ENCODE measurements at regions not wholly inside any gene's neighbourhood (a gene's known extent, or its start where the extent isn't known, plus 50 kb on each side); places are given as distances from the start of the nearest gene placed in this dataset.

- peak; percentile 59 for DNase-seq (ENCODE audit: low read depth)
Measured at GRCh38 chr4:38189445-38189844, 229.2 kb downstream of the PTTG2 start.

GRCh38 chr4:38190717-38191178 lies 230.6 kb downstream of the PTTG2 start:
- peak; percentile 53 for DNase-seq (ENCODE audit: low read depth)

- no peak for DNase-seq (ENCODE audit: low read depth)
Measured at GRCh38 chr4:38192516-38192915, 232.3 kb downstream of the PTTG2 start.

GRCh38 chr4:38193236-38193863 lies 233.2 kb downstream of the PTTG2 start:
- no peak for DNase-seq (ENCODE audit: low read depth)

- DNase-seq (ENCODE audit: low read depth), result no peak
Measured at GRCh38 chr4:38194047-38194602, 233.9 kb downstream of the PTTG2 start.

- no peak for DNase-seq (ENCODE audit: low read depth)
Measured at GRCh38 chr4:38195486-38195885, 235.3 kb downstream of the PTTG2 start.

- no peak for DNase-seq (ENCODE audit: low read depth)
Measured at GRCh38 chr4:38195911-38196310, 235.7 kb downstream of the PTTG2 start.

GRCh38 chr4:38202242-38202641 lies 242.0 kb downstream of the PTTG2 start:
- no peak for DNase-seq (ENCODE audit: low read depth)

GRCh38 chr4:38203609-38204008 lies 243.4 kb downstream of the PTTG2 start:
- no peak for DNase-seq (ENCODE audit: low read depth)

GRCh38 chr4:38204339-38205035 lies 244.3 kb downstream of the PTTG2 start:
- no peak for DNase-seq (ENCODE audit: low read depth)

GRCh38 chr4:38205261-38205660 lies 245.1 kb downstream of the PTTG2 start:
- DNase-seq (ENCODE audit: low read depth), result no peak

GRCh38 chr4:38207110-38207457 lies 246.9 kb downstream of the PTTG2 start:
- DNase-seq (ENCODE audit: low read depth), result no peak

- DNase-seq (ENCODE audit: low read depth), result no peak
Measured at GRCh38 chr4:38209654-38210053, 249.5 kb downstream of the PTTG2 start.

GRCh38 chr4:38210396-38211114 lies 250.4 kb downstream of the PTTG2 start:
- no peak for DNase-seq (ENCODE audit: low read depth)

GRCh38 chr4:38211885-38212284 lies 251.7 kb downstream of the PTTG2 start:
- DNase-seq (ENCODE audit: low read depth), result no peak

GRCh38 chr4:38213083-38213805 lies 253.0 kb downstream of the PTTG2 start:
- DNase-seq (ENCODE audit: low read depth), result no peak

- no peak for DNase-seq (ENCODE audit: low read depth)
Measured at GRCh38 chr4:38222892-38223291, 262.7 kb downstream of the PTTG2 start.

- DNase-seq (ENCODE audit: low read depth), result no peak
Measured at GRCh38 chr4:38223306-38223705, 263.1 kb downstream of the PTTG2 start.

- no peak for DNase-seq (ENCODE audit: low read depth)
Measured at GRCh38 chr4:38223782-38224236, 263.6 kb downstream of the PTTG2 start.

GRCh38 chr4:38224850-38225249 lies 264.7 kb downstream of the PTTG2 start:
- no peak for DNase-seq (ENCODE audit: low read depth)

- DNase-seq (ENCODE audit: low read depth), result no peak
Measured at GRCh38 chr4:38226170-38226569, 266.0 kb downstream of the PTTG2 start.

Data from fibroblast of the conjunctiva (primary cell).